ENCODE measurements at regions not wholly inside any gene's neighbourhood (a gene's known extent, or its start where the extent isn't known, plus 50 kb on each side); places are given as distances from the start of the nearest gene placed in this dataset.

DNA sequence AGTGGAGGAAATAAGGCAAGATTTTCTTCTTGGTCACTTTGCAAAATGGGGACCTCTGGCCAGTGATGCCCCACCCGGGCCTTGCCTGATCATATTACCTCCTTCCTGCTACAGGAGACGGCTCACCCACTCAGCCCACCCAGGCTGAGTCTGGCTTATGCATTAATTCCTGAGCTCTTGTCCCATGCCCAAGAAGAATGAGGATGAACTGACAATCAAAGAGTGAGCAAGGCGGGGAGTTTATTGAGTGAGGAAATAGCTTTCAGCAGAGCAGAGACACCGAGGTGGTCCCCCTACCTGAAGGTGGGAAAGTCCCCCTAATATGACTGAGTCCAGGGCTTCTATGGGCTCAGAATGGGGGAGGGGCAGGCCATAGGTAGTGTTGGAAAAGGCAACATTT, 107.5 kb downstream of the EOMES start:
- H3K9ac ChIP-seq (replicated peaks; ENCODE audit: extremely low read depth, insufficient read depth, low read length): no peak overlapping the region
- no peak overlapping the region for H3K27ac ChIP-seq (ENCODE audit: insufficient read depth, low read depth, low read length)
- FAIRE-seq (no peak), DNase-seq (ENCODE audit: low read depth, low spot score) (no peak)
- H3K27me3 ChIP-seq (ENCODE audit: control insufficient read depth in 2 of 2, insufficient read depth in 2 of 2, low read length in 2 of 2): no peaks in the 10 kb centered on the region
- H3K79me2 ChIP-seq (ENCODE audit: control insufficient read depth, insufficient read depth, low read length): no peaks in the 10 kb centered on the region
- no peaks in the 10 kb centered on the region for H3K36me3 ChIP-seq (ENCODE audit: control insufficient read depth in 2 of 2, extremely low read depth in 1 of 2, insufficient read depth in 2 of 2, low read length in 2 of 2)
- no TSS peak for BruUV-seq (replicated peaks)
- peaks cover 5% of the 10 kb centered on the region for H3K9me3 ChIP-seq (replicated peaks; ENCODE audit: control insufficient read depth, insufficient read depth, low read length)
- ChIA-PET POLR2A (no interaction called here), CTCF (no interaction called here)
- no peaks in the 10 kb centered on the region for H4K20me1 ChIP-seq (replicated peaks; ENCODE audit: control insufficient read depth, extremely low read depth, insufficient read depth, low read length)
- intact Hi-C loops (cut with micrococcal nuclease) (no loop called here), dilution Hi-C loops (cut with MboI; ENCODE audit: extremely low pct_ligation_motif_present, low sequenced_read_pairs) (no loop called here)
- no peaks in the 10 kb centered on the region for H3K4me1 ChIP-seq (ENCODE audit: control insufficient read depth, extremely low read depth, insufficient read depth, low read length)
- H3K4me3 ChIP-seq (replicated peaks in 1 of 3; ENCODE audit: insufficient read depth in 1 of 3, low read depth in 1 of 3, low read length in 3 of 3): no peak overlapping the region
- H3K4me2 ChIP-seq (ENCODE audit: insufficient read depth, low read length): no peak overlapping the region
- H3K9me1 ChIP-seq (replicated peaks; ENCODE audit: control insufficient read depth, extremely low read depth, insufficient read depth, low read length): no peaks in the 10 kb centered on the region
- no peak overlapping the region for H2AFZ ChIP-seq (ENCODE audit: low read depth, low read length)
- TF ChIP-seq POLR2A (IDR thresholded peaks at IDR 0.05; ENCODE audit: low read depth, low read length) (no peak), GATA2 (IDR thresholded peaks at IDR 0.05; ENCODE audit: insufficient read depth, insufficient read length, low read depth, low read length) (no peak), EZH2 (IDR thresholded peaks at IDR 0.05; ENCODE audit: borderline replicate concordance, low read depth, low read length, severe bottlenecking) (no peak), FOS (IDR thresholded peaks at IDR 0.05; ENCODE audit: borderline replicate concordance, insufficient read depth, low read length) (no peak), MAX (IDR thresholded peaks at IDR 0.05; ENCODE audit: insufficient read depth, insufficient read length) (no peak), MYC (IDR thresholded peaks at IDR 0.05; ENCODE audit: low read depth, low read length) (no peak), JUN (IDR thresholded peaks at IDR 0.05; ENCODE audit: borderline replicate concordance, insufficient read depth, insufficient read length, low read depth) (no peak), POLR2AphosphoS5 (IDR thresholded peaks at IDR 0.05; ENCODE audit: insufficient read depth, low read depth, low read length) (no peak)
- TF ChIP-seq, protein P1, sequence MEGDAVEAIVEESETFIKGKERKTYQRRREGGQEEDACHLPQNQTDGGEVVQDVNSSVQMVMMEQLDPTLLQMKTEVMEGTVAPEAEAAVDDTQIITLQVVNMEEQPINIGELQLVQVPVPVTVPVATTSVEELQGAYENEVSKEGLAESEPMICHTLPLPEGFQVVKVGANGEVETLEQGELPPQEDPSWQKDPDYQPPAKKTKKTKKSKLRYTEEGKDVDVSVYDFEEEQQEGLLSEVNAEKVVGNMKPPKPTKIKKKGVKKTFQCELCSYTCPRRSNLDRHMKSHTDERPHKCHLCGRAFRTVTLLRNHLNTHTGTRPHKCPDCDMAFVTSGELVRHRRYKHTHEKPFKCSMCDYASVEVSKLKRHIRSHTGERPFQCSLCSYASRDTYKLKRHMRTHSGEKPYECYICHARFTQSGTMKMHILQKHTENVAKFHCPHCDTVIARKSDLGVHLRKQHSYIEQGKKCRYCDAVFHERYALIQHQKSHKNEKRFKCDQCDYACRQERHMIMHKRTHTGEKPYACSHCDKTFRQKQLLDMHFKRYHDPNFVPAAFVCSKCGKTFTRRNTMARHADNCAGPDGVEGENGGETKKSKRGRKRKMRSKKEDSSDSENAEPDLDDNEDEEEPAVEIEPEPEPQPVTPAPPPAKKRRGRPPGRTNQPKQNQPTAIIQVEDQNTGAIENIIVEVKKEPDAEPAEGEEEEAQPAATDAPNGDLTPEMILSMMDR (IDR thresholded peaks at IDR 0.05; ENCODE audit: extremely low read depth in 1 of 2, insufficient read depth in 1 of 2, low read depth in 1 of 2, low read length in 2 of 2): no peak

Measured in endothelial cell of umbilical vein (primary cell).